HG03066 (cell line): ENCODE measurements at regions not wholly inside any gene's neighbourhood (a gene's known extent, or its start where the extent isn't known, plus 50 kb on each side); places are given as distances from the start of the nearest gene placed in this dataset.
"Not testable (repeated sequence)": the region's sequence is repeated elsewhere in the genome, so short reads cannot be mapped to it uniquely, and the experiment has no call there.

Source experiments
- ATAC-seq: cut with Tn5 transposase; IDR thresholded peaks from one replicate; pipeline ENCODE4 v1.9.1; 2021; ENCODE audit warnings: low read depth; ENCODE audit not compliant: unreplicated experiment

DNA sequence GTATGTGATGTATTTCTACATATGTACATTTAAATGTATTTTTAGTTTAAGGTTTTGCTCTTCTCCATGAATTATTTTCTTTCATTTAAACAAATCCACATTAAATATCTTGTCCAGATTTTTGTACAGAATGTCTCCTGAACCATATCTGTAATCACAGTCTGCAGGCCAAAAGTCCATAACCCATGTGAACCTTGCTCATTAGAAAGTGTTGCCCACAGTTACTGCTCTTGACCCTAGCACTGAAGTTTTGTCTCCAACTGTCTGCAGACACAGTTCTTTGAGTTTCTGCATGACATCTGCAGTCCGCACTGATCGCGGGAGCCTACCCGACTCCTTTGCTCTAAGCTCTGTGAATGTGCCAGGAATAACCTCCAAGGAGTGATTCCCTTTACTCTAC, 626.2 kb upstream of the SLC10A2 start:
- ATAC-seq = no peak

- ATAC-seq = no peak
Measured at GRCh38 chr13:103676329-103676728, 610.1 kb upstream of the SLC10A2 start.

- ATAC-seq = no peak
Measured at GRCh38 chr13:103671547-103671946, 605.3 kb upstream of the SLC10A2 start.

- ATAC-seq = no peak
Measured at GRCh38 chr13:103663996-103664395, 597.8 kb upstream of the SLC10A2 start.

DNA sequence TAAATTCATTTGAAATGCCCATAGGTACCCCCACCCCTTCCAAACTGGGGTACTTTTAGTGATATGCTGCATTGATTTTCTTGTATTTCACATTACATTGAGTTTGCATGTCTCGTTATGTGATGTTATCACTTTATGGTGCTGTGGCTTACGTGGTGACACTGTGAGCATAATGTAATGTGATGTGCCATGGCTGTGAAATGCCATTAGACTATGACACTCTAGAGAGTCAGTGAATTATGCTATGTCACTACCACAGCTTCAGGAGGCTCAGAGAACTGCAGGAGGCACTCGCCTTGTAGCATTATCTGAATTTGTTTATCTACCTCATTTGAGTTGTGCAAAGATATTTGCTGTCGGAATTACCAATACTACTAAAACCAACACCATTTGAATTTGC, 590.1 kb upstream of the SLC10A2 start:
- ATAC-seq = no peak

DNA sequence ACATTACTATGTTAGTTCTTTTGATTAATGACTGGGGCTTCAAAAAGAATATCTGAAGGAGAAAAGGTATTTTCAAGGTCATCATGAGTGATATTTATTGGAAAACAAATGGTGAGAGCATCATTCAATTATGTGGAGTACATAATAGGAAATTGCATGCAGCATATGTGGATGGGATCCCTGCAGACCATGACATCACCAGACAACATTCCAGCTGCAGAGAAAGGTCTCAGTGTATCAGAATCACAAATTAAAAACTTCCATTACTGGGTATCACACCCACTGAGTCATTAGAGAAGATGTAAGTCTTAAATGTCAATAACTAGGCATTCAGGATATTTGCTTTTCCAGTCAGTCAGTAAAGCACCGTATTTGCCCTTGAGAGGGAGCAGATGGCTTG, 574.4 kb upstream of the SLC10A2 start:
- no peak for ATAC-seq

GRCh38 chr13:103639326-103639725, 573.1 kb upstream of the SLC10A2 start:
- ATAC-seq = no peak

DNA sequence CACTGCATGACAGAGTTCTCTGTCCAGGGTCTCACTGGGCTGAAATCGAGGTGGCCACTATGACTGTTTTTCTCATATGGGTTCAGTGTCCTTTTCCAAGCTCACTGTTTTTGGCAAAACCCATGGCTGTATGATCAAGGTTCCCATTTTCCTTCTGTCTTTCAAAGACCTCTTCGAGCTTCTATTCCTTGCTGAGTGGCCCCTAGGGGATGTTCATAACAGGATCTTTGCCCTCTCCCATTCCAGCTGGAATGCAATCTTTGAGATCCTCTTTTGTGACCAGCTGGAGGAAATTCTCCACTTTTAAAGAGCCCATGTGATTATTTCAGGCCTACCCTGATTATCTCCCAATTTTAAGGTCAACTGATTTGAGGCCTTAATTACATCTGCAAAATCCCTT, 572.5 kb upstream of the SLC10A2 start:
- no peak for ATAC-seq

- ATAC-seq = no peak
Measured at GRCh38 chr13:103634066-103634465, 567.8 kb upstream of the SLC10A2 start.

- ATAC-seq = no peak
Measured at GRCh38 chr13:103625194-103625593, 559.0 kb upstream of the SLC10A2 start.

- ATAC-seq = no peak
Measured at GRCh38 chr13:103618151-103618550, 551.9 kb upstream of the SLC10A2 start.

DNA sequence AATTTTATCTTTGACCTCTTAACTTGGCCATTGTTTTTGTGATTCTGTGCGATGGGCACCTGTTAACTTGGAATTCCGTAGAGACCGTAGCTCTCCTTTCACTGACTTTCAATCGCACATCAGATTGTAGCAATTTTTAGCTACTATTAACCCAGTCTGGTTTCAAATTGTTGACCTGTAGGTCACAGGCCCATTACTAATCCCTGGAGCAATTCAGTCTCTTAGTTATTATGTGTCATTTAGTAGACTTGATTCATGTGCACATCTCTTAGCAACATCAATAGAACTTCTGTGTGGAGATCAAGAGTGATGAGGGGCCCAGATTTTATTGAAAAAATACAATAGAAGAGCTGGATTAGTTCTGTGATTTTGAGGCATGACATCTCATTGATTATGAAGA, 549.6 kb upstream of the SLC10A2 start:
- no peak for ATAC-seq

DNA sequence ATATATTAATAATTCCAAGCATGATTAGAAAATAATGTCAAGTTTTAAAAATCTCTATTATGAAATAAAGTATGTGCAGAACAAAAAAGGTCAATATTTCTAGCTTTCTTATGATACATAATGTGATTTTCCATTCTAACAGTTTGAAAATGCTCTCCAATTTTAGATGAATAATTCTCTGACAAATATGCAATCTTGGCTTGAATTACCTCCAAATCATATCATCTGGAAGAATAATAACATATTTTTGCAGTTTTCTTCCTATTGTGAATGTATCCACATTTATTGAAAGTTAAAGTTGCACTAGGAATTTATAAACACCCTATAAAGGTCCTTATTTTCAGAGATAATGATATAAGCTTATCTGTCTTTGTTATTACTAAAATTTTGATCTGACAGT, 548.5 kb upstream of the SLC10A2 start:
- ATAC-seq = no peak

- ATAC-seq = peak; percentile 59
Measured at GRCh38 chr13:103607995-103608394, 541.8 kb upstream of the SLC10A2 start.

DNA sequence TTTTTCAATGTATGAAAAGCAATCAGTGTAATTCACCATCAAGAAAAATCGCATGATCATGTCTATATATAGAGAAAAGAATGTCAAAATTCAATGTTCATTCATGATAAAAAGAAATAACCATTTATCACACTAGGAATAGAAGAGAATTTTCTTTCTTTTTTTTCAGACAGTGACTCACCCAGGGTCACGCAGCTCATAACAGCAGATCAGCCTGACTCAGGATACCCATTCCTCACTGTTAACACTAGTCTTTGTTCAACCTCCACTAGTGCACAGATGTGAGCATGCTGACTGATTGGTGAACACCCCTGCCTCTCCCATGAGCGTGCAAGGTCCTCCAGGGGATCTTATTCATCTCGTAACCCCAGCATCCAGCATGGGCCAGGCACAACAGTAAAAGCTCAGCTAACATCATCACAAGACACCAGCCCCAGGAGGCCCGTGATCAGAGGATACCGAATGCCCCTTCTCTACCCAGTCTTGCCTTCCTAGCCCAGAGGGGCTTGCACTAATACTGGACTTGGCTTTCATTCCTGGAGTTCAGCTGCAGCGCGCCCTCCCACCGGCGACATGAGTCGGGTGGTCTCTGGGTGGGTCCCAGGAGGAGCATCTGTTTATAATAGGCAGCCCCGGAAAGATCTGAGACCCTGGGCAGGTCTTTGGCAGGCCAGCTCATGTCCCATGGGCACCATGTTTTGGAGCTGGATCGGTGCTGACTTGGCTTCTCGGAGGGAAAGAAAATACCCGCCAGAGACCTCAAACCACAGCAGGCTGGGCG, 539.5 kb upstream of the SLC10A2 start:
- ATAC-seq = no peak

GRCh38 chr13:103599870-103600269, 533.7 kb upstream of the SLC10A2 start:
- ATAC-seq = not testable (repeated sequence)

GRCh38 chr13:103598671-103599070, 532.5 kb upstream of the SLC10A2 start:
- no peak for ATAC-seq

DNA sequence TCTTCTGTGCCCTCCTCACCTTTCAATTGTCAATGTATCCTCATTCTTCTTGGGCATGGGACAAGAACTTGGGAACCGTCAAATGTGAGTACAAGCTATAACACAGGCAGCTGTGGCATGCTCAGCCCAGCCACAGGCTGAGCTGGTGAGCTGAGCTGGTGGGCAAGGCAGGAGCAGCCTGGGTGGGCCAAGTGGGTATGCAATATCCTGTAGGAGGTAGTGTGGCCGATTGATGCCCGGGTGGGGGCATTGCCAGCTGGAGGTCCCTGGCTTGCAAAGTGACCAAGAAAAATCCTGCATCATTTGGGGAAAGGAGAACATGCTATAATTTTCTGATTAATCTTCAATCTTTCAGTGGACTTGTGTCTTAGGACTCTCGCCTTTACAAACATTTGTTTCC, 507.2 kb upstream of the SLC10A2 start:
- no peak for ATAC-seq

GRCh38 chr13:103568314-103568713, 502.1 kb upstream of the SLC10A2 start:
- ATAC-seq = no peak

DNA sequence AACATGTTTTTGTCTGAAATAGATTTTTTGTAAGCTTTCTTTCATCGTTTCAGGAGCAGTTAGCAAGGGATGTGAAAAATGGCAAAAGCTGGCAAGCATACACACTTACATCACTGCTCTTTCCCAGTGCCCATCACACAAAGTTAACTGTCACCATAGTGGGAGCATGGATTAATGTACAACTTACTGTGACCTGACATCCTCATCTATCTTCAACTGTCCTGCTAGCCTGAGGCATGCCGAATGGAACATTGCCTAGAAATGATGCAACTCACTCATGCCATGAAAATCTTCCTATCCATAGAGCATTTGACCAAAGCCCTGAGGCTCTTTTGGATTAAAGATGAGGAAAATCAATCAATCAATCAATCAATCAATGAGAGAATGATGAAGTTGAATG, 491.7 kb upstream of the SLC10A2 start:
- ATAC-seq = no peak

- no peak for ATAC-seq
Measured at GRCh38 chr13:103556681-103557080, 490.5 kb upstream of the SLC10A2 start.

- ATAC-seq = no peak
Measured at GRCh38 chr13:103547914-103548313, 481.7 kb upstream of the SLC10A2 start.

GRCh38 chr13:103546271-103546670, 480.1 kb upstream of the SLC10A2 start:
- no peak for ATAC-seq
